NCI-H1694 treated with DMSO at 0.1 percent for 48 hours (cell line): ENCODE measurements at regions not wholly inside any gene's neighbourhood (a gene's known extent, or its start where the extent isn't known, plus 50 kb on each side); places are given as distances from the start of the nearest gene placed in this dataset.

Source experiments
- DNase-seq: peaks from one replicate; lab custom pipeline; 2025; lab: John Stamatoyannopoulos, UW

- no peak for DNase-seq
Observed at GRCh38 chr22:22396741-22397291, 111.7 kb downstream of the ZNF280B start.

GRCh38 chr22:22397292-22397870 lies 111.2 kb downstream of the ZNF280B start:
- DNase-seq, result no peak

- DNase-seq, result no peak
Observed at GRCh38 chr22:22397875-22398524, 110.5 kb downstream of the ZNF280B start.

GRCh38 chr22:22398530-22399327 lies 109.8 kb downstream of the ZNF280B start:
- no peak for DNase-seq

- no peak for DNase-seq
Observed at GRCh38 chr22:22400099-22400498, 108.4 kb downstream of the ZNF280B start.

GRCh38 chr22:22400964-22401363 lies 107.6 kb downstream of the ZNF280B start:
- no peak for DNase-seq

- no peak for DNase-seq
Observed at GRCh38 chr22:22401381-22401780, 107.2 kb downstream of the ZNF280B start.

GRCh38 chr22:22403306-22403705 lies 105.2 kb downstream of the ZNF280B start:
- DNase-seq, result no peak

- DNase-seq, result no peak
Observed at GRCh38 chr22:22403771-22404170, 104.8 kb downstream of the ZNF280B start.

- DNase-seq, result no peak
Observed at GRCh38 chr22:22404598-22405284, 103.8 kb downstream of the ZNF280B start.

- DNase-seq, result no peak
Observed at GRCh38 chr22:22406445-22407027, 102.0 kb downstream of the ZNF280B start.

- DNase-seq, result no peak
Observed at GRCh38 chr22:22407061-22407460, 101.5 kb downstream of the ZNF280B start.

GRCh38 chr22:22408269-22408668 lies 100.3 kb downstream of the ZNF280B start:
- no peak for DNase-seq

- DNase-seq, result peak; percentile 25
Observed at GRCh38 chr22:22408731-22409696, 99.5 kb downstream of the ZNF280B start.

- peak; percentile 56 for DNase-seq
Observed at GRCh38 chr22:22410121-22410520, 98.4 kb downstream of the ZNF280B start.

- DNase-seq, result no peak
Observed at GRCh38 chr22:22410677-22411076, 97.9 kb downstream of the ZNF280B start.

- DNase-seq, result no peak
Observed at GRCh38 chr22:22414266-22414665, 94.3 kb downstream of the ZNF280B start.

- DNase-seq, result no peak
Observed at GRCh38 chr22:22417495-22418162, 90.9 kb downstream of the ZNF280B start.

GRCh38 chr22:22418163-22418549 lies 90.4 kb downstream of the ZNF280B start:
- no peak for DNase-seq

- no peak for DNase-seq
Observed at GRCh38 chr22:22418957-22419356, 89.6 kb downstream of the ZNF280B start.
